GM18511 (cell line): ENCODE measurements at regions not wholly inside any gene's neighbourhood (a gene's known extent, or its start where the extent isn't known, plus 50 kb on each side); places are given as distances from the start of the nearest gene placed in this dataset.

ENCODE experiments used
- ATAC-seq: cut with Tn5 transposase; IDR thresholded peaks from one replicate; pipeline ENCODE4 v1.9.1; 2021; ENCODE audit warnings: mild to moderate bottlenecking, moderate library complexity; ENCODE audit not compliant: unreplicated experiment

- ATAC-seq: no peak
These were observed 274.8 kb downstream of the SS18 start for GRCh38 chr18:25815659-25816058.

GRCh38 chr18:25814841-25815458 is 275.5 kb downstream of the SS18 start:
- ATAC-seq: peak; percentile 94

GRCh38 chr18:25813110-25813509 is 277.3 kb downstream of the SS18 start:
- no peak for ATAC-seq

- ATAC-seq: no peak
These were observed 279.7 kb downstream of the SS18 start for GRCh38 chr18:25810736-25811135.

- no peak for ATAC-seq
These were observed 284.5 kb downstream of the SS18 start for GRCh38 chr18:25805939-25806338.

GRCh38 chr18:25805323-25805722 is 285.1 kb downstream of the SS18 start:
- ATAC-seq: no peak

- no peak for ATAC-seq
These were observed 291.2 kb downstream of the SS18 start for GRCh38 chr18:25799231-25799630.

GRCh38 chr18:25798046-25798445 is 292.4 kb downstream of the SS18 start:
- ATAC-seq: no peak

- ATAC-seq: no peak
These were observed 295.2 kb downstream of the SS18 start for GRCh38 chr18:25795213-25795612.

- no peak for ATAC-seq
These were observed 303.1 kb downstream of the SS18 start for GRCh38 chr18:25787276-25787675.

GRCh38 chr18:25786758-25787157 is 303.7 kb downstream of the SS18 start:
- ATAC-seq: no peak

GRCh38 chr18:25780105-25780504 is 310.3 kb downstream of the SS18 start:
- no peak for ATAC-seq

- ATAC-seq: no peak
These were observed 318.6 kb downstream of the SS18 start for GRCh38 chr18:25771796-25772195.

GRCh38 chr18:25764777-25765176 is 325.6 kb downstream of the SS18 start:
- no peak for ATAC-seq

- no peak for ATAC-seq
These were observed 331.3 kb downstream of the SS18 start for GRCh38 chr18:25759111-25759510.

- ATAC-seq: no peak
These were observed 346.7 kb downstream of the SS18 start for GRCh38 chr18:25743646-25744151.

GRCh38 chr18:25739376-25739775 is 351.0 kb downstream of the SS18 start:
- ATAC-seq: no peak

GRCh38 chr18:25737710-25738311 is 352.6 kb downstream of the SS18 start:
- ATAC-seq: no peak

GRCh38 chr18:25736516-25736915 is 353.9 kb downstream of the SS18 start:
- ATAC-seq: no peak

- ATAC-seq: no peak
These were observed 355.0 kb downstream of the SS18 start for GRCh38 chr18:25735459-25735858.

- no peak for ATAC-seq
These were observed 356.1 kb downstream of the SS18 start for GRCh38 chr18:25734336-25734735.

- no peak for ATAC-seq
These were observed 357.6 kb downstream of the SS18 start for GRCh38 chr18:25732862-25733261.

GRCh38 chr18:25729072-25729471 is 361.3 kb downstream of the SS18 start:
- no peak for ATAC-seq
